ENCODE measurements at regions not wholly inside any gene's neighbourhood (a gene's known extent, or its start where the extent isn't known, plus 50 kb on each side); places are given as distances from the start of the nearest gene placed in this dataset.

- TF ChIP-seq GATA2 (IDR thresholded peaks at IDR 0.05; ENCODE audit: low read depth, low read length) (no peak), GATA3 (IDR thresholded peaks at IDR 0.05; ENCODE audit: low read depth, low read length) (no peak)
These were observed 169.5 kb downstream of the TTC32 start for GRCh38 chr2:19732255-19732654.
